Panc1 (cell line): ENCODE measurements at regions not wholly inside any gene's neighbourhood (a gene's known extent, or its start where the extent isn't known, plus 50 kb on each side); places are given as distances from the start of the nearest gene placed in this dataset.
"Not testable (repeated sequence)": the region's sequence is repeated elsewhere in the genome, so short reads cannot be mapped to it uniquely, and the experiment has no call there.

Experiments
- ATAC-seq: fragments of 200-7000 bp; cut with Tn5 transposase; 2 replicates; pipeline ENCODE4 v1.9.1; 2020; ENCODE audit warnings: mild to moderate bottlenecking, moderate library complexity
- BruUV-seq: library from RNA; stranded (reverse); fragments of 400-500 nt; replicated peaks from 2 replicates; lab custom pipeline; 2021; lab: Mats Ljungman, UMichigan
- CTCF ChIA-PET: fragments of 300-600 bp; sonication (Branson Sonifier 250); formaldehyde crosslinking; loops from one replicate; lab custom pipeline; 2022; ENCODE audit warnings: antibody characterized with exemption; lab: Charles Lee
- POLR2A ChIA-PET: fragments of 300-600 bp; sonication (Branson Sonifier 250); formaldehyde crosslinking; loops from one replicate; lab custom pipeline; 2022; ENCODE audit warnings: antibody characterized with exemption; lab: Charles Lee
- DNase-seq: peaks from one replicate; pipeline ENCODE4 v3.0.0-alpha.2; 2010; ENCODE audit warnings: low read depth, low spot score
- H3K27ac ChIP-seq: 2 replicates; pipeline ENCODE4 v1.5.1; 2011; ENCODE audit warnings: mild to moderate bottlenecking, low read length, inconsistent platforms
- H3K27me3 ChIP-seq: fragments of 200-500 bp; sonication (Bioruptor generic); 2 replicates; pipeline ENCODE4 v1.6.0; 2014; ENCODE audit warnings: low read length, inconsistent platforms; ENCODE audit not compliant: control insufficient read depth, insufficient read depth
- H3K36me3 ChIP-seq: fragments of 200-500 bp; sonication (Bioruptor generic); 2 replicates; pipeline ENCODE4 v1.5.1; 2014; ENCODE audit warnings: inconsistent platforms, mild to moderate bottlenecking, low read length, moderate library complexity; ENCODE audit not compliant: control insufficient read depth, insufficient read depth
- H3K4me1 ChIP-seq: 2 replicates; pipeline ENCODE4 v1.5.1; 2011; ENCODE audit warnings: inconsistent platforms, mild to moderate bottlenecking, low read length, moderate library complexity; ENCODE audit not compliant: control insufficient read depth, insufficient read depth
- H3K4me3 ChIP-seq, 2 experiments: 2 replicates each; pipeline ENCODE4 v1.5.1; 2011 to 2012; ENCODE audit warnings: low read depth in 2 of 2, low read length in 2 of 2, mild to moderate bottlenecking in 2 of 2, inconsistent platforms in 1 of 2, moderate library complexity in 1 of 2
- H3K9me3 ChIP-seq: fragments of 200-500 bp; sonication (Bioruptor generic); 2 replicates; pipeline ENCODE4 v1.5.1; 2014; ENCODE audit warnings: low read depth, mild to moderate bottlenecking, inconsistent platforms, low read length, moderate library complexity; ENCODE audit not compliant: control insufficient read depth, insufficient read depth
- POLR2AphosphoS5 ChIP-seq: IDR thresholded peaks from 2 replicates; pipeline ENCODE4 v1.6.1; 2012; ENCODE audit warnings: mild to moderate bottlenecking, low read depth, low read length, moderate library complexity
- SIN3A ChIP-seq: IDR thresholded peaks from 2 replicates; pipeline ENCODE4 v1.6.1; 2012; ENCODE audit warnings: low read depth, mild to moderate bottlenecking, low read length, moderate library complexity, borderline replicate concordance; ENCODE audit not compliant: insufficient read depth
- TCF7L2 ChIP-seq: IDR thresholded peaks from 2 replicates; pipeline ENCODE4 v1.6.1; 2011; ENCODE audit warnings: mild to moderate bottlenecking, low read depth, low read length, inconsistent platforms
- in situ Hi-C: cut with HindIII; loops from 2 replicates; pipeline ENCODE4 v1.10.0; 2016; ENCODE audit warnings: low sequenced_read_pairs, low pct_unique_long_range_greater_than_20kb
- intact Hi-C: fragments of 100-400 bp; cut with micrococcal nuclease; formaldehyde crosslinking; loops from one replicate; pipeline ENCODE4 v1.10.0; 2022; ENCODE audit not compliant: unreplicated experiment
- TF ChIP-seq, protein P1 (sequence below), 2 experiments: IDR thresholded peaks; 2 replicates each; pipeline ENCODE4 v1.6.1; 2011 to 2012; ENCODE audit warnings: low read depth in 2 of 2, control low read depth in 1 of 2, low read length in 1 of 2, mild to moderate bottlenecking in 1 of 2, moderate library complexity in 1 of 2; ENCODE audit not compliant: insufficient read depth in 1 of 2
- TF ChIP-seq, protein P2 (sequence below): fragments of 450-650 bp; IDR thresholded peaks from 2 replicates; pipeline ENCODE4 v1.5.1; 2017; ENCODE audit warnings: mild to moderate bottlenecking

DNA sequence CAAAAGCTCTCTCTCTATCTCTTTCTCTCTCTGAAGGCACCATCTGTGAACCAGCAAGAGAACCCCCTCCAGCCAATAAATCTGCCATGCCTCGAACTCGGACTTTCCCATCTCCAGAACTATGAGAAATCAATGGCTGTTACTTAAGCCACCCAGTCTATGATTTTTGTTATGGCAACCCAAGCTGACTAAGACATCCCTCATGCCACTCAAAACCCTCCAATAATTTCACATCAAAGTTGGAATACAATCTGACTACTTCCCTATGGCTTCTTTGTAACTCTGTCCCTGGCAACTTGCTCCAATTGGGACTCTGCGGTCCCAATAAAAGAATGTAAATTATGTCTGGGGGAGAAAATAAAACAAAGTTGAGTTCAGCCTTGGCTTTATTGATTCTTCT, 265.7 kb downstream of the SHOX start:
- intact Hi-C loops (no loop called here), in situ Hi-C loops (no loop called here)
- DNase-seq (no peak), ATAC-seq (no peak)
- H3K36me3 ChIP-seq, result no peaks in the 10 kb centered on the region
- H3K4me3 ChIP-seq, result no peak overlapping the region
- TF ChIP-seq TCF7L2 (no peak), POLR2AphosphoS5 (no peak), SIN3A (no peak)
- TF ChIP-seq, protein P1, sequence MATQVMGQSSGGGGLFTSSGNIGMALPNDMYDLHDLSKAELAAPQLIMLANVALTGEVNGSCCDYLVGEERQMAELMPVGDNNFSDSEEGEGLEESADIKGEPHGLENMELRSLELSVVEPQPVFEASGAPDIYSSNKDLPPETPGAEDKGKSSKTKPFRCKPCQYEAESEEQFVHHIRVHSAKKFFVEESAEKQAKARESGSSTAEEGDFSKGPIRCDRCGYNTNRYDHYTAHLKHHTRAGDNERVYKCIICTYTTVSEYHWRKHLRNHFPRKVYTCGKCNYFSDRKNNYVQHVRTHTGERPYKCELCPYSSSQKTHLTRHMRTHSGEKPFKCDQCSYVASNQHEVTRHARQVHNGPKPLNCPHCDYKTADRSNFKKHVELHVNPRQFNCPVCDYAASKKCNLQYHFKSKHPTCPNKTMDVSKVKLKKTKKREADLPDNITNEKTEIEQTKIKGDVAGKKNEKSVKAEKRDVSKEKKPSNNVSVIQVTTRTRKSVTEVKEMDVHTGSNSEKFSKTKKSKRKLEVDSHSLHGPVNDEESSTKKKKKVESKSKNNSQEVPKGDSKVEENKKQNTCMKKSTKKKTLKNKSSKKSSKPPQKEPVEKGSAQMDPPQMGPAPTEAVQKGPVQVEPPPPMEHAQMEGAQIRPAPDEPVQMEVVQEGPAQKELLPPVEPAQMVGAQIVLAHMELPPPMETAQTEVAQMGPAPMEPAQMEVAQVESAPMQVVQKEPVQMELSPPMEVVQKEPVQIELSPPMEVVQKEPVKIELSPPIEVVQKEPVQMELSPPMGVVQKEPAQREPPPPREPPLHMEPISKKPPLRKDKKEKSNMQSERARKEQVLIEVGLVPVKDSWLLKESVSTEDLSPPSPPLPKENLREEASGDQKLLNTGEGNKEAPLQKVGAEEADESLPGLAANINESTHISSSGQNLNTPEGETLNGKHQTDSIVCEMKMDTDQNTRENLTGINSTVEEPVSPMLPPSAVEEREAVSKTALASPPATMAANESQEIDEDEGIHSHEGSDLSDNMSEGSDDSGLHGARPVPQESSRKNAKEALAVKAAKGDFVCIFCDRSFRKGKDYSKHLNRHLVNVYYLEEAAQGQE (IDR thresholded peaks at IDR 0.05; ENCODE audit: insufficient read depth in 1 of 2, low read depth in 2 of 2, low read length in 1 of 2), result no peak
- TF ChIP-seq, protein P2, sequence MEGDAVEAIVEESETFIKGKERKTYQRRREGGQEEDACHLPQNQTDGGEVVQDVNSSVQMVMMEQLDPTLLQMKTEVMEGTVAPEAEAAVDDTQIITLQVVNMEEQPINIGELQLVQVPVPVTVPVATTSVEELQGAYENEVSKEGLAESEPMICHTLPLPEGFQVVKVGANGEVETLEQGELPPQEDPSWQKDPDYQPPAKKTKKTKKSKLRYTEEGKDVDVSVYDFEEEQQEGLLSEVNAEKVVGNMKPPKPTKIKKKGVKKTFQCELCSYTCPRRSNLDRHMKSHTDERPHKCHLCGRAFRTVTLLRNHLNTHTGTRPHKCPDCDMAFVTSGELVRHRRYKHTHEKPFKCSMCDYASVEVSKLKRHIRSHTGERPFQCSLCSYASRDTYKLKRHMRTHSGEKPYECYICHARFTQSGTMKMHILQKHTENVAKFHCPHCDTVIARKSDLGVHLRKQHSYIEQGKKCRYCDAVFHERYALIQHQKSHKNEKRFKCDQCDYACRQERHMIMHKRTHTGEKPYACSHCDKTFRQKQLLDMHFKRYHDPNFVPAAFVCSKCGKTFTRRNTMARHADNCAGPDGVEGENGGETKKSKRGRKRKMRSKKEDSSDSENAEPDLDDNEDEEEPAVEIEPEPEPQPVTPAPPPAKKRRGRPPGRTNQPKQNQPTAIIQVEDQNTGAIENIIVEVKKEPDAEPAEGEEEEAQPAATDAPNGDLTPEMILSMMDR, result no peak
- ChIA-PET POLR2A (no interaction called here), CTCF (no interaction called here)
- H3K27ac ChIP-seq, result no peak overlapping the region
- no TSS peak for BruUV-seq
- H3K9me3 ChIP-seq, result no peaks in the 10 kb centered on the region
- H3K27me3 ChIP-seq, result no peaks in the 10 kb centered on the region
- no peaks in the 10 kb centered on the region for H3K4me1 ChIP-seq

DNA sequence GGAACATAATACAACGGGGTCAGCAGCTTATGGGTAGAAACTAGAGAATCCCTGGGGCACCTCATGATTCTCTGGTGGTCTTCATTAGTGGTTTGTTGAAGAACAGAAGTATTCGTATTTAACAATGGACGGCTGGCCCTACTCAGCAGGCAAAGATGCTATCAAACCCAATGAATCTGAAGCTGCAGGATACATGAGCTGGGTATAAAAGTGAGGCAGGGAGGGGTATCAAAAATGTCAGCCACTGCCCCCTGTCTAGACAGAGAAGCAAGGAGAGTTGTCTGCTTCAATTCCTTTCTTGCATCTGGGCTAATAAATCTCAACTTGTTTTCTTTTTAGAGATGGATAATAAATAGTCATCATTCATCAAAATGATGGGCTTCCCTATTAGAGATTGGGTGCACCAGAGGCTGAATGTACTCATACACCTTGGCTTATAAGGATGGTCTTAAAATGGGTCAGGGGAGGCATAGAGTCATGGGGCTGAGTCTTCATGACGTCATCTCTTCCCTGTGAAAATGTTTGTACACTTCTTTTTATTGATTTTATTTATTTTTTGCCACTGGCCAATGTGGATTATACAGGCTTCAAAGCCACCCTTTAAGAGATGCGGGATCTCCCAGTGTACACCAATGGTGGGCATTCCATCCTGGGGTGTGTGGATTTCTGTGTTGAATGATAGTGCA, 259.5 kb downstream of the SHOX start:
- no peak for DNase-seq
- Histone ChIP-seq H3K27me3 (no peaks in the 10 kb centered on the region), H3K4me3 (no peak overlapping the region), H3K36me3 (no peaks in the 10 kb centered on the region), H3K27ac (no peak overlapping the region), H3K9me3 (0 out of 2 replicates have a peak, but pooled peaks cover 2% of the 10 kb centered on the region), H3K4me1 (no peaks in the 10 kb centered on the region)
- intact Hi-C loops, result no loop called here
- no peak for ATAC-seq
- no TSS peak for BruUV-seq
- TF ChIP-seq, protein P1 (IDR thresholded peaks at IDR 0.05; ENCODE audit: insufficient read depth in 1 of 2, low read depth in 2 of 2, low read length in 1 of 2), result no peak
- TF ChIP-seq POLR2AphosphoS5 (no peak), SIN3A (no peak), TCF7L2 (no peak)
- TF ChIP-seq, protein P2, result no peak
- in situ Hi-C loops, result no loop called here
- ChIA-PET POLR2A (no interaction called here), CTCF (no interaction called here)

DNA sequence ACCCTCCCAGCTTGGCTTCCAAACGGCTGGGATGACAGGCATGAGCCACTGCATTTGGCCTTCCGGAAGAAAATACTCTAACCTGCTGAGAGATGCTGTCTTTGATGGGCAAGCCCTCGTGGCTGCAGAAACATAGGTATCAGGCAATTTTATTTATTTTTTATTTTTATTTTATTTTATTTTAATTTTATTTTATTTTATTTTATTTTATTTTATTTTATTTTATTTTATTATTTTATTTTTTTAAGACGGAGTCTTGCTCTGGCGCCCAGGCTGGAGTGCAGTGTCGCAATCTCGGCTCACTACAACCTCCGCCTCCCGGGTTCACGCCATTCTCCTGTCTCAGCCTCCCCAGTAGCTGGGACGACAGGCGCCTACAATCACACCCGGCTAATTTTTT, 257.1 kb downstream of the SHOX start:
- H3K27ac ChIP-seq, CTCF ChIA-PET, in situ Hi-C loops, H3K4me1 ChIP-seq, intact Hi-C loops, ATAC-seq, H3K27me3 ChIP-seq, BruUV-seq, H3K36me3 ChIP-seq, DNase-seq, POLR2A ChIA-PET, H3K9me3 ChIP-seq, H3K4me3 ChIP-seq: not testable (repeated sequence)
